Ishikawa (cell line): ENCODE measurements at regions not wholly inside any gene's neighbourhood (a gene's known extent, or its start where the extent isn't known, plus 50 kb on each side); places are given as distances from the start of the nearest gene placed in this dataset.

Experiments
- CEBPB ChIP-seq: IDR thresholded peaks from 2 replicates; pipeline ENCODE4 v1.6.1; 2012
- CREB1 ChIP-seq: IDR thresholded peaks from 2 replicates; pipeline ENCODE4 v1.6.1; 2012; ENCODE audit warnings: low read depth
- EGR1 ChIP-seq: IDR thresholded peaks from 2 replicates; pipeline ENCODE4 v1.6.1; 2012
- EP300 ChIP-seq: IDR thresholded peaks from 2 replicates; pipeline ENCODE4 v1.6.1; 2012; ENCODE audit warnings: borderline replicate concordance
- FOXM1 ChIP-seq: IDR thresholded peaks from 2 replicates; pipeline ENCODE4 v1.6.1; 2012; ENCODE audit warnings: low read depth, borderline replicate concordance
- MAX ChIP-seq: IDR thresholded peaks from 2 replicates; pipeline ENCODE4 v1.6.1; 2012
- NFIC ChIP-seq: IDR thresholded peaks from 2 replicates; pipeline ENCODE4 v1.6.1; 2012
- RAD21 ChIP-seq: IDR thresholded peaks from 2 replicates; pipeline ENCODE4 v1.6.1; 2012; ENCODE audit warnings: low read depth
- TAF1 ChIP-seq: IDR thresholded peaks from 2 replicates; pipeline ENCODE4 v1.6.1; 2012; ENCODE audit warnings: low read depth, mild to moderate bottlenecking
- TCF12 ChIP-seq: IDR thresholded peaks from 2 replicates; pipeline ENCODE4 v1.6.1; 2012; ENCODE audit warnings: low read depth
- TEAD4 ChIP-seq: IDR thresholded peaks from 2 replicates; pipeline ENCODE4 v1.6.1; 2012
- YY1 ChIP-seq: IDR thresholded peaks from 2 replicates; pipeline ENCODE4 v1.6.1; 2012; ENCODE audit warnings: low read depth
- ZBTB7A ChIP-seq: IDR thresholded peaks from 2 replicates; pipeline ENCODE4 v1.6.1; 2012; ENCODE audit warnings: low read depth
- TF ChIP-seq, protein P1 (sequence below): IDR thresholded peaks from 2 replicates; pipeline ENCODE4 v1.6.1; 2012
- TF ChIP-seq, protein P2 (sequence below): IDR thresholded peaks from 2 replicates; pipeline ENCODE4 v1.6.1; 2012; ENCODE audit warnings: low read depth, mild to moderate bottlenecking

DNA sequence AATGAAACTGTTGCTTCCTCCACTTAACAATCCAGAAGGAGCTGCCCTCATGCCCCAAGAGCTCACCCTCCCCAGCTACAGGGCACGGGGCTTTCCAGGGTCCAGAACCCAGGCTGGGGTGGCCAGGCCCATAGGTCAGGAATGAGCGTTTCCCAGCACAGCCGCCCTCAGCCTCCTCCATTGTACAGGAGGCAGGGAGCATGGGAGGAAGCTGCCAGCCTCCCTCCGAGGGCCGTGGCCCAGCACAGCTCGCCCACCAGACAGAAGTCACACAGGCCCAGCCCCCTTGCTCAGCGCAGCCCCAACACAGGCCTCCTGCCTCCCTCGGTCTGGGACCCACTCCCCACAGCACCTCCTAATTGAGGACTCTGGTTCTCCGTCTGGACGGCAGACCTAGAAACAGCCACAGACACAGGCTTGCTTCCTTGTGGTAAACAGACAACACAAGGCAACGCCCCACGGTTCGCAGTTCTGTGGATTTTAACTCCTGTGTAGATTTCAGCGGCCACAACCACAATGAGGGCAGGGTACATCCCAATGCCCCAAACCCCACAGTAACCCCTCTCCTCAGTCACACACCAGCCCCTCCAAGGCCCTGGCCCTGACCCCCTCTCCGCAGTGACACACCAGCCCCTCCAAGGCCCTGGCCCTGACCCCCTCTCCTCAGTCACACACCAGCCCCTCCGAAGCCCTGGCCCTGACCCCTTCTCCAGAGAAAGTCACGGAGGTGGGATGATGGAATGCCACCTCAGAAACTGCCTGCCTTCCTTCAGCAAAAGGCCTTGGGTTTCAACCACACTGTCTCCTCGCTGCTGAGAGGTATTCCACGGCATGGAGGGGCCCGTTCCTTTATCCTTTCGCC is 173.5 kb downstream of the DLL1 start:
- TF ChIP-seq FOXM1 (no peak), YY1 (no peak), MAX (no peak)
- TF ChIP-seq, protein P1, sequence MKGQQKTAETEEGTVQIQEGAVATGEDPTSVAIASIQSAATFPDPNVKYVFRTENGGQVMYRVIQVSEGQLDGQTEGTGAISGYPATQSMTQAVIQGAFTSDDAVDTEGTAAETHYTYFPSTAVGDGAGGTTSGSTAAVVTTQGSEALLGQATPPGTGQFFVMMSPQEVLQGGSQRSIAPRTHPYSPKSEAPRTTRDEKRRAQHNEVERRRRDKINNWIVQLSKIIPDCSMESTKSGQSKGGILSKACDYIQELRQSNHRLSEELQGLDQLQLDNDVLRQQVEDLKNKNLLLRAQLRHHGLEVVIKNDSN: no peak

DNA sequence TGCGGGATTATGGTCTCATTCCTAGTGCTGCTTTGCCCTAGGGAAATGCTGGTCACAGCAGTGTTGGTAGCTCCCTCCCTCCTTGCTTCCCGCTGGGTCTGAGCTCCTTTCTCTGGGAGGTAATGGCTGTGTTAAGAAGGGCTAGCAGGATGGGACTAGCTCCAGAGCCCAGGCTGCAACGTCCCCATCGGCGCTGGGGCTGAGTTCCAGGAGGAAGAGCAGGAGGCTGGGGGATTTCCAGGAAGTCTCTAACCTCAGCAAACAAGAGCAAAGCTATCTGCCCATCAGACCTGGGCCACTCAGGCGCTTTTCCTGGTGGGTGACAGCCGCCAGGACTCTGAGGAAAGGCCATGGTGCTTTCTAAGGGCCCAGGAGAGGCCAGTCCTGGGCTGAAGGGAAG is 174.2 kb downstream of the DLL1 start:
- TF ChIP-seq TEAD4 (no peak), EGR1 (no peak), TCF12 (no peak), TAF1 (no peak), MAX (no peak), ZBTB7A (no peak), RAD21 (no peak), NFIC (no peak), FOXM1 (no peak), CREB1 (no peak), YY1 (no peak)
- TF ChIP-seq, protein P2, sequence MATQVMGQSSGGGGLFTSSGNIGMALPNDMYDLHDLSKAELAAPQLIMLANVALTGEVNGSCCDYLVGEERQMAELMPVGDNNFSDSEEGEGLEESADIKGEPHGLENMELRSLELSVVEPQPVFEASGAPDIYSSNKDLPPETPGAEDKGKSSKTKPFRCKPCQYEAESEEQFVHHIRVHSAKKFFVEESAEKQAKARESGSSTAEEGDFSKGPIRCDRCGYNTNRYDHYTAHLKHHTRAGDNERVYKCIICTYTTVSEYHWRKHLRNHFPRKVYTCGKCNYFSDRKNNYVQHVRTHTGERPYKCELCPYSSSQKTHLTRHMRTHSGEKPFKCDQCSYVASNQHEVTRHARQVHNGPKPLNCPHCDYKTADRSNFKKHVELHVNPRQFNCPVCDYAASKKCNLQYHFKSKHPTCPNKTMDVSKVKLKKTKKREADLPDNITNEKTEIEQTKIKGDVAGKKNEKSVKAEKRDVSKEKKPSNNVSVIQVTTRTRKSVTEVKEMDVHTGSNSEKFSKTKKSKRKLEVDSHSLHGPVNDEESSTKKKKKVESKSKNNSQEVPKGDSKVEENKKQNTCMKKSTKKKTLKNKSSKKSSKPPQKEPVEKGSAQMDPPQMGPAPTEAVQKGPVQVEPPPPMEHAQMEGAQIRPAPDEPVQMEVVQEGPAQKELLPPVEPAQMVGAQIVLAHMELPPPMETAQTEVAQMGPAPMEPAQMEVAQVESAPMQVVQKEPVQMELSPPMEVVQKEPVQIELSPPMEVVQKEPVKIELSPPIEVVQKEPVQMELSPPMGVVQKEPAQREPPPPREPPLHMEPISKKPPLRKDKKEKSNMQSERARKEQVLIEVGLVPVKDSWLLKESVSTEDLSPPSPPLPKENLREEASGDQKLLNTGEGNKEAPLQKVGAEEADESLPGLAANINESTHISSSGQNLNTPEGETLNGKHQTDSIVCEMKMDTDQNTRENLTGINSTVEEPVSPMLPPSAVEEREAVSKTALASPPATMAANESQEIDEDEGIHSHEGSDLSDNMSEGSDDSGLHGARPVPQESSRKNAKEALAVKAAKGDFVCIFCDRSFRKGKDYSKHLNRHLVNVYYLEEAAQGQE: no peak
- TF ChIP-seq, protein P1: no peak

GRCh38 chr6:170114956-170115855 is 175.7 kb downstream of the DLL1 start:
- no peak for TF ChIP-seq CEBPB
- no peak for TF ChIP-seq CREB1
- TF ChIP-seq MAX: no peak
- no peak for TF ChIP-seq NFIC
- no peak for TF ChIP-seq TCF12
- no peak for TF ChIP-seq YY1

DNA sequence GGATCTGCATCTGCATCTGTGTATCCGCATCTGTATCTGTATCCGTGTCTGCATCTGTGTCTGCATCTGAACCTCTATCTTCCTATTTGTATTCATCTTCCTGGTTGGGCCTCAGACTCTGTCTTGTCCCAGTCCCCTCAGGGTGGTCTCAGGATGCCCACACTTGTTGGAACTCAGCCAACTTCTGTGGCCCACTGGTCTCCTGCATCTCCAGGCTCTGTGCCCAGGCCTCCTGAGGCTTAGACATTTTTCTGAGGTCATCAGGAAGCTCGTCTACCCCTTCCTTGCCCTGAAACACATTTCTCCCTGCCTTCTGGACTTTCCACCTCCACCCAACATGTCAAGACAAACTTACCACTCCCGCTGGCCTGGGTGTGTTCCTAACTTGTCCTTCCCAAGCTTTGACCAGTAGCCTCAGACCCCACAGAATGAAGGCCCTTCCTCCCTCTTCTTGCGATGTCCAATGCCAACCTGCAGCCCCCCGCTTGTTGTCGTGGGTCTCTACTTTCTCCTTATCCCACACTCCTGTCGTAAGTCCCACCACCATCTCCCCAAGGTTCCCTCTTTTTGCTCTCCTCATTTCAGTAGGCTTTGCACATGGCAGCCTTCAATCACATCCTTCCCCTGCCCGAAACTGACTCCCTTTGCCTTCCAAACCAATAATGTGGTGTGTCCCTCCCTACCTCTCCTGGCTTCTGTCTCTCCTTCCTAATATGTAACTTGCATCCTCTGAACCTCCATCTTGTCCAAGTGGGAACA is 176.5 kb downstream of the DLL1 start:
- TF ChIP-seq, protein P1: no peak
- TF ChIP-seq CREB1: no peak
- no peak for TF ChIP-seq MAX
- no peak for TF ChIP-seq TEAD4
- TF ChIP-seq RAD21: no peak
- no peak for TF ChIP-seq ZBTB7A
- TF ChIP-seq CEBPB: no peak
- TF ChIP-seq FOXM1: no peak

- TF ChIP-seq EP300: no peak
- TF ChIP-seq CREB1: no peak
- no peak for TF ChIP-seq TEAD4
- TF ChIP-seq ZBTB7A: no peak
- TF ChIP-seq, protein P1: no peak
- no peak for TF ChIP-seq MAX
- TF ChIP-seq EGR1: no peak
- TF ChIP-seq RAD21: no peak
- no peak for TF ChIP-seq CEBPB
- no peak for TF ChIP-seq YY1
- no peak for TF ChIP-seq TCF12
- TF ChIP-seq, protein P2: no peak
- no peak for TF ChIP-seq TAF1
- TF ChIP-seq NFIC: no peak
- TF ChIP-seq FOXM1: no peak
These were observed 177.7 kb downstream of the DLL1 start for GRCh38 chr6:170113141-170113540.
